HEK293T (cell line): ENCODE measurements at regions not wholly inside any gene's neighbourhood (a gene's known extent, or its start where the extent isn't known, plus 50 kb on each side); places are given as distances from the start of the nearest gene placed in this dataset.

ENCODE experiments used
- CTBP1 ChIP-seq: fragments of 450-650 bp; IDR thresholded peaks from 2 replicates; pipeline ENCODE4 v1.6.1; 2016; ENCODE audit warnings: borderline replicate concordance
- FOXM1 ChIP-seq: fragments of 450-650 bp; IDR thresholded peaks from 2 replicates; pipeline ENCODE4 v1.6.1; 2017; ENCODE audit warnings: mild to moderate bottlenecking, borderline replicate concordance
- NFRKB ChIP-seq: fragments of 450-650 bp; IDR thresholded peaks from 2 replicates; pipeline ENCODE4 v1.6.1; 2016; ENCODE audit warnings: mild to moderate bottlenecking, moderate library complexity
- SUZ12 ChIP-seq: fragments of 450-650 bp; IDR thresholded peaks from 2 replicates; pipeline ENCODE4 v1.6.1; 2016; ENCODE audit warnings: mild to moderate bottlenecking
- TARDBP ChIP-seq: fragments of 450-650 bp; IDR thresholded peaks from 2 replicates; pipeline ENCODE4 v1.6.1; 2016
- ZNF384 ChIP-seq: fragments of 450-650 bp; IDR thresholded peaks from 2 replicates; pipeline ENCODE4 v1.6.1; 2016

DNA sequence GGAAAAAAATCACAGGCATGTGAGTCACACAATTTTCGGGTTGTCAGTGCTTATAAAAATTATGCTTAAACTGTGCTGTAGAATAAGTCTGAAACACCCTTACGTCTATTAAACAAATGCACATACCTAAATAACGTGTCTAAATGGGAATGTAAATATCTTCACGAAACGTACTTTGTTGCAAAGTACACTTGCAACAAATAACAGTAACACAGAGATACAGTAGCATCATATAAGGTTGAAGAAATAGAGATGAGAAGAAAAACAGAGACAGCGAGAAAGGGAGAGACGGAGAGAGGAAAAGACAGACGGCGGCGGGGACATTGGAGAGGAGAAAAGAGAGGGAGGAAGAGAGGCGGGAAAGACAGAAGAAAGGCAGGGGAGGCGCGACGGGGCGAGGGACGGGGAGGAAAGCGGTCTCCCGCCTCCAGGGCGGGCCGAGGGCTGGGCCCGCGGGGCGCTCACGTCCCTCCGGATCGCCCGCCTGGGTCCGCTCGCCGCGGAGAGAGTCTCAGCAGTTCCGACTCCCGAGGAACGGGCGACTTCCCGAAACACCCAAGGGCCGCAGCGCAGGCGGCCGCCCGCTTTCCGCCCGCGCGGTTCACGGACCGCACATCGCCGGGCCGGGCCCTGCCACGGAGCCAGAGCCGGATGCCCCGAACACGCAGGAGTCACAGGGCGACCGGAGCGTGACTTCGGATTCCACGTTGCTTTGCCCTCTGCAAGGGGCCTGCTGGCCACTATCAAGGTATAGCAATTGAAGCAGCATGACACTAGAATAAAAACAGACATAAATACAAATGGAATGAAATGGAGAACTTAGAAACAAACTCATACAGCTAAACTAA, 153.4 kb downstream of the LMLN start:
- TF ChIP-seq ZNF384 (no peak), NFRKB (no peak), SUZ12 (no peak), TARDBP (no peak), CTBP1 (no peak), FOXM1 (no peak)
